Liver (tissue), 8 donors: ENCODE measurements at regions not wholly inside any gene's neighbourhood (a gene's known extent, or its start where the extent isn't known, plus 50 kb on each side); places are given as distances from the start of the nearest gene placed in this dataset.

Experiments
- DNase-seq: peaks from one replicate; pipeline ENCODE4 v3.0.0-alpha.2; 2017; ENCODE audit warnings: low spot score
- H3K27ac ChIP-seq, 2 donors: one replicate each; pipeline ENCODE4 v1.7.0; 2013; ENCODE audit warnings: inconsistent platforms in 2 of 2, low read length in 2 of 2, control low read depth in 1 of 2, low read depth in 1 of 2, mild to moderate bottlenecking in 1 of 2
- H3K27me3 ChIP-seq, 4 donors: one replicate each; pipeline versions ENCODE4 v1.6.1 to v1.7.0; 2013; ENCODE audit warnings: low read length in 3 of 4, inconsistent platforms in 1 of 4, mild to moderate bottlenecking in 1 of 4, moderate library complexity in 1 of 4; ENCODE audit not compliant: control insufficient read depth in 4 of 4, insufficient read depth in 4 of 4
- H3K36me3 ChIP-seq, 4 donors: one replicate each; pipeline versions ENCODE4 v1.6.1 to v1.7.0; 2013; ENCODE audit warnings: low read length in 3 of 4, mild to moderate bottlenecking in 3 of 4, low read depth in 1 of 4, moderate library complexity in 1 of 4; ENCODE audit not compliant: control insufficient read depth in 4 of 4, insufficient read depth in 3 of 4
- H3K4me1 ChIP-seq, 4 donors: one replicate each; pipeline versions ENCODE4 v1.6.1 to v1.7.0; 2013; ENCODE audit warnings: low read length in 3 of 4, mild to moderate bottlenecking in 3 of 4, moderate library complexity in 1 of 4; ENCODE audit not compliant: control insufficient read depth in 4 of 4, insufficient read depth in 4 of 4
- H3K4me3 ChIP-seq, 3 donors: one replicate each; pipeline versions ENCODE4 v1.6.1 to v1.7.0; 2013; ENCODE audit warnings: low read length in 3 of 3, control low read depth in 1 of 3, low read depth in 1 of 3, mild to moderate bottlenecking in 1 of 3
- H3K9ac ChIP-seq, 2 donors: one replicate each; pipeline ENCODE4 v1.7.0; 2013; ENCODE audit warnings: low read length in 2 of 2, mild to moderate bottlenecking in 2 of 2, moderate library complexity in 2 of 2, control low read depth in 1 of 2, low read depth in 1 of 2
- H3K9me3 ChIP-seq, 4 donors: one replicate each; pipeline versions ENCODE4 v1.6.1 to v1.7.0; 2013; ENCODE audit warnings: low read length in 3 of 4; ENCODE audit not compliant: control insufficient read depth in 4 of 4
- ATF3 ChIP-seq: IDR thresholded peaks from 2 replicates; pipeline ENCODE4 v1.6.1; 2016; ENCODE audit warnings: antibody characterized with exemption
- EGR1 ChIP-seq, 2 donors: IDR thresholded peaks; 2 replicates each; pipeline ENCODE4 v1.6.1; 2016 to 2018; ENCODE audit warnings: antibody characterized with exemption in 2 of 2, low read depth in 2 of 2
- FOXA2 ChIP-seq: IDR thresholded peaks from 2 replicates; pipeline ENCODE4 v1.6.1; 2016; ENCODE audit warnings: antibody characterized with exemption
- GABPA ChIP-seq, 2 donors: IDR thresholded peaks in 1 of 2; conservative IDR thresholded peaks in 1 of 2; 2 replicates each; pipeline ENCODE4 v1.6.1; 2016; ENCODE audit warnings: antibody characterized with exemption in 2 of 2, mild to moderate bottlenecking in 1 of 2, moderate library complexity in 1 of 2
- HNF4A ChIP-seq, 2 donors: conservative IDR thresholded peaks; 2 replicates each; pipeline ENCODE4 v1.6.1; 2016; ENCODE audit warnings: antibody characterized with exemption in 2 of 2, mild to moderate bottlenecking in 2 of 2
- HNF4G ChIP-seq: IDR thresholded peaks from 2 replicates; pipeline ENCODE4 v1.6.1; 2016; ENCODE audit warnings: antibody characterized with exemption
- JUND ChIP-seq, 2 donors: IDR thresholded peaks; 2 replicates each; pipeline ENCODE4 v1.6.1; 2016; ENCODE audit warnings: antibody characterized with exemption in 2 of 2
- NR2F2 ChIP-seq: IDR thresholded peaks from 2 replicates; pipeline ENCODE4 v1.6.1; 2016; ENCODE audit warnings: antibody characterized with exemption
- RAD21 ChIP-seq, 2 donors: IDR thresholded peaks; 2 replicates each; pipeline ENCODE4 v1.6.1; 2016; ENCODE audit warnings: antibody characterized with exemption in 2 of 2, mild to moderate bottlenecking in 2 of 2
- REST ChIP-seq: IDR thresholded peaks from 2 replicates; pipeline ENCODE4 v1.6.1; 2016; ENCODE audit warnings: antibody characterized with exemption, mild to moderate bottlenecking
- RXRA ChIP-seq, 2 donors: IDR thresholded peaks; 2 replicates each; pipeline ENCODE4 v1.6.1; 2017 to 2018; ENCODE audit warnings: antibody characterized with exemption in 2 of 2, mild to moderate bottlenecking in 1 of 2
- SP1 ChIP-seq: IDR thresholded peaks from 2 replicates; pipeline ENCODE4 v1.6.1; 2018; ENCODE audit warnings: antibody characterized with exemption, mild to moderate bottlenecking
- TAF1 ChIP-seq: conservative IDR thresholded peaks from 2 replicates; pipeline ENCODE4 v1.6.1; 2016; ENCODE audit warnings: antibody characterized with exemption, mild to moderate bottlenecking
- YY1 ChIP-seq: IDR thresholded peaks from 2 replicates; pipeline ENCODE4 v1.6.1; 2016; ENCODE audit warnings: antibody characterized with exemption, mild to moderate bottlenecking
- ZBTB33 ChIP-seq: IDR thresholded peaks from 2 replicates; pipeline ENCODE4 v1.6.1; 2016; ENCODE audit warnings: antibody characterized with exemption
- WGBS: extraction: QIAGEN DNeasy Blood & Tissue Kit; methylation state at CpG from one replicate; pipeline ENCODE4 v1.1.7; 2013; 5-methylcytosine and 5-hydroxymethylcytosine counted together
- TF ChIP-seq, protein P1 (sequence below): fragments of 150-350 bp; IDR thresholded peaks from 2 replicates; pipeline ENCODE4 v1.5.1; 2017; ENCODE audit warnings: improper control_type of control experiment, low read depth, low read length; ENCODE audit not compliant: missing input control
- TF ChIP-seq, protein P2 (sequence below): IDR thresholded peaks from 2 replicates; pipeline ENCODE4 v1.6.1; 2016; ENCODE audit warnings: antibody characterized with exemption
- donor health status: healthy.
- donor health status: healthy.
- donor health status: healthy.
- donor health status: healthy.
- donor health status: healthy.

DNA sequence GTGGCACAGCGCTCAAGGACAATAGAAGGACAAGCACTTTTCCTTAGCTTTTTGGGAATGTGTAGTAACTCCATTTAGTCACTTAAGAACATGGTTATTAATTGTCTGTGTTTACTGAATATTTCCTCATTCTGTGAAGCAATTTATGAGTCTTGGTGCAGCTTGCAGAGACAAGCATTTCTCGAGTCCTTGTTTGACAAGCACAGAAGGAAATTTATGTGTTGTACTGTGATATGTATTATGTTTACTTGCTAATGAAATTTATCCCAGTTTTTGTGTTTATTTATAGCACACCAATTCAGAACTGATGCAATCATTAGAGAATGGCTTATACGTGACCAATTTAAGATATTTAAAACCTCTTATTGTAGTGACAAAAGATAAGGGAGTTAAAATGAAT, 168.6 kb downstream of the PRELID2 start:
- Histone ChIP-seq H3K4me1 (no peaks in the 10 kb centered on the region), H3K36me3 (no peaks in the 10 kb centered on the region), H3K9me3 (no peaks in the 10 kb centered on the region), H3K27ac (no peak overlapping the region), H3K4me3 (no peak overlapping the region), H3K9ac (no peak overlapping the region), H3K27me3 (no peaks in the 10 kb centered on the region)
- 88% methylated on average over 3 of the region's 3 CpGs for WGBS
- DNase-seq = no peak
- TF ChIP-seq NR2F2 (no peak), YY1 (no peak), REST (no peak), RXRA (IDR thresholded peaks at IDR 0.05) (no peak), HNF4A (conservative IDR thresholded peaks at IDR 0.05) (no peak), HNF4G (no peak), RAD21 (IDR thresholded peaks at IDR 0.05) (no peak), FOXA2 (no peak), SP1 (no peak), ZBTB33 (no peak), ATF3 (no peak), TAF1 (no peak)
- TF ChIP-seq, protein P1, sequence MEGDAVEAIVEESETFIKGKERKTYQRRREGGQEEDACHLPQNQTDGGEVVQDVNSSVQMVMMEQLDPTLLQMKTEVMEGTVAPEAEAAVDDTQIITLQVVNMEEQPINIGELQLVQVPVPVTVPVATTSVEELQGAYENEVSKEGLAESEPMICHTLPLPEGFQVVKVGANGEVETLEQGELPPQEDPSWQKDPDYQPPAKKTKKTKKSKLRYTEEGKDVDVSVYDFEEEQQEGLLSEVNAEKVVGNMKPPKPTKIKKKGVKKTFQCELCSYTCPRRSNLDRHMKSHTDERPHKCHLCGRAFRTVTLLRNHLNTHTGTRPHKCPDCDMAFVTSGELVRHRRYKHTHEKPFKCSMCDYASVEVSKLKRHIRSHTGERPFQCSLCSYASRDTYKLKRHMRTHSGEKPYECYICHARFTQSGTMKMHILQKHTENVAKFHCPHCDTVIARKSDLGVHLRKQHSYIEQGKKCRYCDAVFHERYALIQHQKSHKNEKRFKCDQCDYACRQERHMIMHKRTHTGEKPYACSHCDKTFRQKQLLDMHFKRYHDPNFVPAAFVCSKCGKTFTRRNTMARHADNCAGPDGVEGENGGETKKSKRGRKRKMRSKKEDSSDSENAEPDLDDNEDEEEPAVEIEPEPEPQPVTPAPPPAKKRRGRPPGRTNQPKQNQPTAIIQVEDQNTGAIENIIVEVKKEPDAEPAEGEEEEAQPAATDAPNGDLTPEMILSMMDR = no peak
- TF ChIP-seq, protein P2, sequence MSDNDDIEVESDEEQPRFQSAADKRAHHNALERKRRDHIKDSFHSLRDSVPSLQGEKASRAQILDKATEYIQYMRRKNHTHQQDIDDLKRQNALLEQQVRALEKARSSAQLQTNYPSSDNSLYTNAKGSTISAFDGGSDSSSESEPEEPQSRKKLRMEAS = no peak

- Histone ChIP-seq H3K4me3 (no peak overlapping the region), H3K9me3 (no peaks in the 10 kb centered on the region), H3K9ac (no peak overlapping the region), H3K27me3 (no peaks in the 10 kb centered on the region), H3K36me3 (no peaks in the 10 kb centered on the region), H3K4me1 (no peaks in the 10 kb centered on the region), H3K27ac (no peak overlapping the region)
- no peak for DNase-seq
- WGBS = 90% methylated on average over 3 of the region's 3 CpGs
- no peak for TF ChIP-seq TAF1
- TF ChIP-seq, protein P1 = no peak
- TF ChIP-seq JUND (IDR thresholded peaks at IDR 0.05) = no peak
- TF ChIP-seq EGR1 (IDR thresholded peaks at IDR 0.05; ENCODE audit: low read depth in 2 of 2) = no peak
- no peak for TF ChIP-seq HNF4G
- no peak for TF ChIP-seq SP1
- TF ChIP-seq REST = no peak
- TF ChIP-seq FOXA2 = no peak
- TF ChIP-seq GABPA (IDR thresholded peaks at IDR 0.05 in 1 of 2, conservative IDR thresholded peaks at IDR 0.05 in 1 of 2) = no peak
- no peak for TF ChIP-seq RXRA (IDR thresholded peaks at IDR 0.05)
- TF ChIP-seq, protein P2 = no peak
These were observed 173.2 kb downstream of the PRELID2 start for GRCh38 chr5:145661737-145662485.
